GM12874 (cell line): ENCODE measurements at regions not wholly inside any gene's neighbourhood (a gene's known extent, or its start where the extent isn't known, plus 50 kb on each side); places are given as distances from the start of the nearest gene placed in this dataset.

Source experiments
- CTCF ChIP-seq: IDR thresholded peaks from 2 replicates; pipeline ENCODE4 v1.5.1; 2011; ENCODE audit warnings: low read depth, mild to moderate bottlenecking, control low read depth, low read length, moderate library complexity; ENCODE audit not compliant: insufficient read depth

- no peak for TF ChIP-seq CTCF
These were observed 80.2 kb upstream of the IER5L start for GRCh38 chr9:129258124-129258822.

- no peak for TF ChIP-seq CTCF
These were observed 79.1 kb upstream of the IER5L start for GRCh38 chr9:129256959-129257713.

DNA sequence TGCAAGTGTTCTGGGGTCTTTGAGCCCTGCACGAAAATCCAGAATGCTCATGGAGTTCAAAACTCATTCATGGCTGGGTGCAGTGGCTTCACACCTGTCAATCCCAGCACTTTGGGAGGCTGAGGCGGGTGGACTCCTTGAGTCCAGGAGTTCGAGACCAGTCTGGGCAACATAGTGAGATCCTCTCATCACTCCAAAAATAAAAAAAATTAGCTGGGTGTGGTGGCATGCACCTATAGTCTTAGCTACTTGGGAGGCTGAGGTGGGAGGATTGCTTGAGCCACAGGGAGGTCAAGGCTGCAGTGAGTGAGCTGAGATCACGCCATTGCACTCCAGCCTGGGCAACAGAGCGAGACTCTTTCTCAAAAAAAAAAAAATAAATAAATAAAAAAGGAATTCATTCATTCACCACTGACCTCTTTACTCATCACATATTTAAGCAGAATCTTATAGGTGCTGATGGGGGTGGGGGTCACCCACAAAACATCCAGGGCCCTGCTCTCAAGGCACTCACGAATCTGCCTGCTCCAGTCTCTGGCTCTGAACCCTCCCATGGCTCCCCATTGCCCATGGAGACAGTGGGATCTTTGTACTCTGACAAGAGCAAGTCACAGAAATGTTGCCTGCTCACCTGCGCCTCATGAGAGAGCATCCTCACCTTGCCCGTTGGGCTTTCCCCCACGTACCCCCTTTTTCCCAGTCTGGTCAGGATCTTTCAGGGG lies 76.7 kb upstream of the IER5L start:
- no peak for TF ChIP-seq CTCF

DNA sequence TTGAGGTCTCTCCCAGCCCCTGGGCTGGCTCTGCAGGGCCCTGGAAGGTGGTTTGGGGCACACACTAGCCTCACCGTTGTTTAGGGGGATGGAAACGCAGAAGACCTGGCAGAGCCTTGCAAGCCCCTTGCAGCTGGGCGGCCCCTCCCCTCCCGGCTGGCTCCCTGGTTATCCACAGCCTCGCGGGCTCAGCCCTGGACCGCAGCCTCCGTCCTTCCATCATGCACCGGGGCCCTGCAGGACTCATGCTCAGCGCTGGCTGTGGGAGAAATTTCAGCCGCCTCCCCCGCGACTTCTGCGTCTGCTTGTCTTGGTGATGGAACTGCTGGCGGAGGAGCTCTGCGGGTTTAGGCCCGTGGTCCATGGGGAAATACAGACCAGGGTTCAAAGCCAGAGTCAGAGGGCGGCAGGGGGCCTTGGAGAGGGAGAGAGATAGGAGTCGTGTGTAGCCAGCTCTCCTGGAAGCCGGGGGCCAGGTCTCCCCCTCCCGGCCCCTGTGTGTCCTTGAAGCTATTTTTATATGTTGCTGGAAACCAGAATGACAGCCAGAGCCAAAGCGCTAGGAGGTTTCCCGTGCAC lies 75.8 kb upstream of the IER5L start:
- TF ChIP-seq CTCF: no peak

- no peak for TF ChIP-seq CTCF
These were observed 75.1 kb upstream of the IER5L start for GRCh38 chr9:129252937-129253802.

GRCh38 chr9:129250786-129251185 lies 72.7 kb upstream of the IER5L start:
- TF ChIP-seq CTCF: no peak
